SK-N-SH (cell line): ENCODE measurements at regions not wholly inside any gene's neighbourhood (a gene's known extent, or its start where the extent isn't known, plus 50 kb on each side); places are given as distances from the start of the nearest gene placed in this dataset.

Experiments
- CTCF ChIA-PET: fragments of 300-600, 350-600 bp; formaldehyde crosslinking; extraction: SDS; loops from one replicate; lab custom pipeline; 2021; lab: Yijun Ruan, JAX
- POLR2A ChIA-PET: fragments of 350-600 bp; sonication (Branson Sonifier 250); formaldehyde crosslinking; extraction: SDS; loops from one replicate; lab custom pipeline; 2020; ENCODE audit warnings: antibody characterized with exemption, inconsistent platforms; lab: Yijun Ruan, JAX
- DNase-seq: peaks from one replicate; pipeline ENCODE4 v3.0.0; 2012
- H2AFZ ChIP-seq: fragments of 200-600 bp; sonication (generic); 2 replicates; pipeline ENCODE4 v1.8.1; 2016; ENCODE audit warnings: antibody characterized with exemption, mild to moderate bottlenecking, low read depth
- H3F3A ChIP-seq: fragments of 200-600 bp; sonication (generic); replicated peaks from 2 replicates; pipeline ENCODE3; 2016; ENCODE audit warnings: antibody characterized with exemption, mild to moderate bottlenecking; ENCODE audit not compliant: insufficient read depth
- H3K27ac ChIP-seq, 2 experiments: fragments of 200-500 bp in 1 of 2; fragments of 200-600 bp in 1 of 2; sonication (Bioruptor generic) in 1 of 2; sonication (generic), shearing (Covaris generic) in 1 of 2; 2 replicates each; pipeline versions ENCODE4 v1.5.1 to v1.6.1; 2014 to 2016; ENCODE audit warnings: low read depth in 2 of 2, inconsistent platforms in 1 of 2, low read length in 1 of 2, mild to moderate bottlenecking in 1 of 2, mixed read lengths in 1 of 2
- H3K27me3 ChIP-seq: fragments of 200-600 bp; sonication (generic), shearing (Covaris generic); 2 replicates; pipeline ENCODE4 v1.6.1; 2016; ENCODE audit warnings: mixed run types; ENCODE audit not compliant: insufficient read depth
- H3K36me3 ChIP-seq, 2 experiments: fragments of 200-500 bp in 1 of 2; fragments of 200-600 bp in 1 of 2; sonication (Bioruptor generic) in 1 of 2; sonication (generic) in 1 of 2; replicated peaks in 1 of 2; 2 replicates each; pipeline versions ENCODE3 to v1.5.1; 2014 to 2016; ENCODE audit warnings: low read length in 1 of 2, mild to moderate bottlenecking in 1 of 2; ENCODE audit not compliant: insufficient read depth in 2 of 2, control insufficient read depth in 1 of 2
- H3K4me1 ChIP-seq, 2 experiments: fragments of 200-500 bp in 1 of 2; fragments of 200-600 bp in 1 of 2; sonication (Bioruptor generic) in 1 of 2; sonication (generic), shearing (Covaris generic) in 1 of 2; 2 replicates each; pipeline versions ENCODE4 v1.5.1 to v1.6.1; 2014 to 2016; ENCODE audit warnings: low read depth in 1 of 2, low read length in 1 of 2, mixed run types in 1 of 2; ENCODE audit not compliant: insufficient read depth in 2 of 2, control insufficient read depth in 1 of 2
- H3K4me2 ChIP-seq: fragments of 200-600 bp; sonication (generic), shearing (Covaris generic); 2 replicates; pipeline ENCODE4 v1.6.1; 2017; ENCODE audit warnings: mixed run types
- H3K4me3 ChIP-seq, 2 experiments: fragments of 200-500 bp in 1 of 2; fragments of 200-600 bp in 1 of 2; sonication (Bioruptor generic) in 1 of 2; sonication (generic), shearing (Covaris generic) in 1 of 2; 2 replicates each; pipeline versions ENCODE4 v1.5.1 to v1.8.1; 2014 to 2016; ENCODE audit warnings: low read depth in 2 of 2, inconsistent platforms in 1 of 2, low read length in 1 of 2, mild to moderate bottlenecking in 1 of 2, mixed read lengths in 1 of 2, moderate library complexity in 1 of 2
- H3K79me2 ChIP-seq: fragments of 200-600 bp; sonication (generic); 2 replicates; pipeline ENCODE4 v1.8.1; 2017; ENCODE audit warnings: mild to moderate bottlenecking; ENCODE audit not compliant: insufficient read depth
- H3K9ac ChIP-seq: fragments of 200-600 bp; sonication (generic); 2 replicates; pipeline ENCODE4 v1.6.1; 2017; ENCODE audit warnings: mixed run types
- H3K9me2 ChIP-seq: fragments of 200-600 bp; sonication (generic); 2 replicates; pipeline ENCODE4 v1.6.1; 2017; ENCODE audit warnings: mixed run types
- H3K9me3 ChIP-seq: fragments of 200-600 bp; sonication (generic); 2 replicates; pipeline ENCODE4 v1.6.1; 2017; ENCODE audit warnings: mixed run types, mild to moderate bottlenecking, moderate library complexity
- H4K20me1 ChIP-seq: fragments of 200-600 bp; sonication (generic); 2 replicates; pipeline ENCODE4 v1.6.1; 2017; ENCODE audit warnings: mild to moderate bottlenecking, mixed run types; ENCODE audit not compliant: insufficient read depth
- CHD2 ChIP-seq: fragments of 150-350 bp; IDR thresholded peaks from 2 replicates; pipeline ENCODE4 v1.6.1; 2018; ENCODE audit warnings: low read length; ENCODE audit not compliant: partially characterized antibody
- CTCF ChIP-seq: fragments of 200-600 bp; sonication (generic); IDR thresholded peaks from 2 replicates; pipeline ENCODE4 v1.6.1; 2017; ENCODE audit warnings: antibody characterized with exemption, mild to moderate bottlenecking, moderate library complexity
- EP300 ChIP-seq, 2 experiments: IDR thresholded peaks; 2 replicates each; pipeline versions ENCODE4 v1.4.0 to v1.6.1; 2012; ENCODE audit warnings: borderline replicate concordance in 1 of 2, low read depth in 1 of 2, low read length in 1 of 2
- EZH2phosphoT487 ChIP-seq: fragments of 200-600 bp; sonication (generic); IDR thresholded peaks from 2 replicates; pipeline ENCODE4 v1.6.1; 2017; ENCODE audit warnings: low read depth, mixed run types, mild to moderate bottlenecking, antibody characterized with exemption, moderate library complexity, borderline replicate concordance
- FOSL2 ChIP-seq: IDR thresholded peaks from 2 replicates; pipeline ENCODE4 v1.4.0; 2012; ENCODE audit warnings: low read depth, mild to moderate bottlenecking, moderate library complexity, borderline replicate concordance
- FOXM1 ChIP-seq: IDR thresholded peaks from 2 replicates; pipeline ENCODE4 v1.4.0; 2012; ENCODE audit warnings: low read depth, mild to moderate bottlenecking
- GABPA ChIP-seq: IDR thresholded peaks from 2 replicates; pipeline ENCODE4 v1.4.0; 2012; ENCODE audit warnings: low read depth, mild to moderate bottlenecking
- JUND ChIP-seq: IDR thresholded peaks from 2 replicates; pipeline ENCODE4 v1.4.0; 2012
- NFIC ChIP-seq: IDR thresholded peaks from 2 replicates; pipeline ENCODE4 v1.4.0; 2012; ENCODE audit warnings: borderline replicate concordance
- NRF1 ChIP-seq: IDR thresholded peaks from 2 replicates; pipeline ENCODE4 v1.6.1; 2012; ENCODE audit warnings: low read depth, mild to moderate bottlenecking, low read length
- POLR2AphosphoS5 ChIP-seq: IDR thresholded peaks from 2 replicates; pipeline ENCODE4 v1.6.1; 2012; ENCODE audit warnings: low read depth, low read length
- RAD21 ChIP-seq: IDR thresholded peaks from 2 replicates; pipeline ENCODE4 v1.6.1; 2012; ENCODE audit warnings: mild to moderate bottlenecking, low read length
- REST ChIP-seq: IDR thresholded peaks from 2 replicates; pipeline ENCODE4 v1.6.1; 2012; ENCODE audit warnings: mild to moderate bottlenecking, low read depth, low read length, moderate library complexity
- RFX5 ChIP-seq: IDR thresholded peaks from 2 replicates; pipeline ENCODE4 v1.6.1; 2012; ENCODE audit warnings: mild to moderate bottlenecking, improper control_type of control experiment, low read length
- RXRA ChIP-seq: IDR thresholded peaks from 2 replicates; pipeline ENCODE4 v1.4.0; 2012; ENCODE audit warnings: low read depth, mild to moderate bottlenecking, borderline replicate concordance
- SMC3 ChIP-seq: IDR thresholded peaks from 2 replicates; pipeline ENCODE4 v1.6.1; 2012; ENCODE audit warnings: low read depth, low read length, improper control_type of control experiment
- TCF12 ChIP-seq: IDR thresholded peaks from 2 replicates; pipeline ENCODE4 v1.4.0; 2012
- YY1 ChIP-seq: IDR thresholded peaks from 2 replicates; pipeline ENCODE4 v1.4.0; 2012; ENCODE audit warnings: low read depth, mild to moderate bottlenecking
- TF ChIP-seq, protein P1 (sequence below): IDR thresholded peaks from 2 replicates; pipeline ENCODE4 v1.4.0; 2012; ENCODE audit warnings: low read depth, borderline replicate concordance
- TF ChIP-seq, protein P2 (sequence below): fragments of 150-350 bp; IDR thresholded peaks from 2 replicates; pipeline ENCODE4 v1.6.1; 2017; ENCODE audit warnings: antibody characterized with exemption, low read length, low read depth, borderline replicate concordance

DNA sequence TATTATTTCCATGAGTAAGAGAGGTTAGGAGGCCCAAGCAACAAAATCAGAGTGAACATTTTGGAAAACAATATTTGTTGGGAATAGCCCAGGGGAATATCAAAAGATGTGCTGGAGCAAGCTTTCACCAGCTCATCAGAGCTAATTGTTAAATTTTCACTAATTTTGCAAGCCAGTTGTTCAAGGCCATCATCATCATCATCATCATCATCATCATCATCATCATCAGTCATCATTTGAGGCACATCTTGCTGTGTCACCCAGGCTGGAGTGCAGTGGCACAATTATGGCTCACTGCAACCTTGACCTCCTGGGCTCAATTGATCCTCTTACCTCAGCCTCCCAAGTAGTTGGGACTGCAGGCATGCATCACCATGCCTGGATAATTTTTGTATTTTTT is 350.5 kb upstream of the MEF2C start:
- Histone ChIP-seq H3F3A (no peaks in the 10 kb centered on the region), H3K36me3 (no peaks in the 10 kb centered on the region), H3K9ac (no peak overlapping the region), H3K27me3 (no peaks in the 10 kb centered on the region), H3K79me2 (no peaks in the 10 kb centered on the region), H3K9me3 (no peaks in the 10 kb centered on the region)
- DNase-seq = no peak
- TF ChIP-seq, protein P1, sequence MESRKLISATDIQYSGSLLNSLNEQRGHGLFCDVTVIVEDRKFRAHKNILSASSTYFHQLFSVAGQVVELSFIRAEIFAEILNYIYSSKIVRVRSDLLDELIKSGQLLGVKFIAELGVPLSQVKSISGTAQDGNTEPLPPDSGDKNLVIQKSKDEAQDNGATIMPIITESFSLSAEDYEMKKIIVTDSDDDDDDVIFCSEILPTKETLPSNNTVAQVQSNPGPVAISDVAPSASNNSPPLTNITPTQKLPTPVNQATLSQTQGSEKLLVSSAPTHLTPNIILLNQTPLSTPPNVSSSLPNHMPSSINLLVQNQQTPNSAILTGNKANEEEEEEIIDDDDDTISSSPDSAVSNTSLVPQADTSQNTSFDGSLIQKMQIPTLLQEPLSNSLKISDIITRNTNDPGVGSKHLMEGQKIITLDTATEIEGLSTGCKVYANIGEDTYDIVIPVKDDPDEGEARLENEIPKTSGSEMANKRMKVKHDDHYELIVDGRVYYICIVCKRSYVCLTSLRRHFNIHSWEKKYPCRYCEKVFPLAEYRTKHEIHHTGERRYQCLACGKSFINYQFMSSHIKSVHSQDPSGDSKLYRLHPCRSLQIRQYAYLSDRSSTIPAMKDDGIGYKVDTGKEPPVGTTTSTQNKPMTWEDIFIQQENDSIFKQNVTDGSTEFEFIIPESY = no peak
- no peak for TF ChIP-seq RAD21
- TF ChIP-seq TCF12 = no peak
- no peak for TF ChIP-seq RFX5
- TF ChIP-seq, protein P2, sequence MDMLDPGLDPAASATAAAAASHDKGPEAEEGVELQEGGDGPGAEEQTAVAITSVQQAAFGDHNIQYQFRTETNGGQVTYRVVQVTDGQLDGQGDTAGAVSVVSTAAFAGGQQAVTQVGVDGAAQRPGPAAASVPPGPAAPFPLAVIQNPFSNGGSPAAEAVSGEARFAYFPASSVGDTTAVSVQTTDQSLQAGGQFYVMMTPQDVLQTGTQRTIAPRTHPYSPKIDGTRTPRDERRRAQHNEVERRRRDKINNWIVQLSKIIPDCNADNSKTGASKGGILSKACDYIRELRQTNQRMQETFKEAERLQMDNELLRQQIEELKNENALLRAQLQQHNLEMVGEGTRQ = no peak
- TF ChIP-seq CTCF = no peak
- TF ChIP-seq CHD2 = no peak
- no peak for TF ChIP-seq NRF1
- TF ChIP-seq NFIC = no peak
- TF ChIP-seq SMC3 = no peak
- no peak for TF ChIP-seq REST
- TF ChIP-seq POLR2AphosphoS5 = no peak
- no peak for TF ChIP-seq YY1
- no peak for TF ChIP-seq JUND
- no peak for TF ChIP-seq FOSL2
- TF ChIP-seq GABPA = no peak
- TF ChIP-seq EP300 (IDR thresholded peaks at IDR 0.05; ENCODE audit: borderline replicate concordance in 1 of 2, low read depth in 1 of 2, low read length in 1 of 2) = no peak
- TF ChIP-seq RXRA = no peak
- no peak for TF ChIP-seq FOXM1
- no peak for TF ChIP-seq EZH2phosphoT487
- TF ChIP-seq, all 33 proteins: peak for 0
- no peaks in the 10 kb centered on the region for H4K20me1 ChIP-seq
- H3K4me1 ChIP-seq = no peaks in the 10 kb centered on the region
- no peak overlapping the region for H3K4me3 ChIP-seq
- H3K4me2 ChIP-seq = no peak overlapping the region
- CTCF ChIA-PET = no interaction called here
- no peaks in the 10 kb centered on the region for H3K9me2 ChIP-seq
- POLR2A ChIA-PET = no interaction called here
- no peak overlapping the region for H3K27ac ChIP-seq
- H2AFZ ChIP-seq = no peak overlapping the region
